BJ (cell line): ENCODE measurements at regions not wholly inside any gene's neighbourhood (a gene's known extent, or its start where the extent isn't known, plus 50 kb on each side); places are given as distances from the start of the nearest gene placed in this dataset.

Experiments
- CTCF ChIA-PET: fragments of 350-600 bp; formaldehyde crosslinking; extraction: SDS; loops from one replicate; lab custom pipeline; 2021; ENCODE audit warnings: antibody characterized with exemption, inconsistent platforms; lab: Yijun Ruan, JAX
- POLR2A ChIA-PET: fragments of 300-600 bp; sonication (Branson Sonifier 250); formaldehyde crosslinking; extraction: SDS; loops from one replicate; lab custom pipeline; 2021; ENCODE audit warnings: antibody characterized with exemption; lab: Charles Lee
- DNase-seq: peaks from one replicate; pipeline ENCODE4 v3.0.0-alpha.2; 2011; ENCODE audit warnings: low read depth
- H3K27me3 ChIP-seq: 2 replicates; pipeline ENCODE4 v1.6.0; 2011; ENCODE audit warnings: low read length; ENCODE audit not compliant: control insufficient read depth, insufficient read depth
- H3K36me3 ChIP-seq: 2 replicates; pipeline ENCODE4 v1.5.1; 2011; ENCODE audit warnings: low read length; ENCODE audit not compliant: control insufficient read depth, insufficient read depth
- H3K4me3 ChIP-seq: 2 replicates; pipeline ENCODE4 v1.5.1; 2011; ENCODE audit warnings: low read depth, mild to moderate bottlenecking, control low read depth, low read length
- TF ChIP-seq, protein P1 (sequence below): IDR thresholded peaks from 2 replicates; pipeline ENCODE4 v1.5.1; 2011; ENCODE audit warnings: low read depth, mild to moderate bottlenecking, control low read depth, inconsistent platforms, low read length, moderate library complexity; ENCODE audit not compliant: insufficient read depth

DNA sequence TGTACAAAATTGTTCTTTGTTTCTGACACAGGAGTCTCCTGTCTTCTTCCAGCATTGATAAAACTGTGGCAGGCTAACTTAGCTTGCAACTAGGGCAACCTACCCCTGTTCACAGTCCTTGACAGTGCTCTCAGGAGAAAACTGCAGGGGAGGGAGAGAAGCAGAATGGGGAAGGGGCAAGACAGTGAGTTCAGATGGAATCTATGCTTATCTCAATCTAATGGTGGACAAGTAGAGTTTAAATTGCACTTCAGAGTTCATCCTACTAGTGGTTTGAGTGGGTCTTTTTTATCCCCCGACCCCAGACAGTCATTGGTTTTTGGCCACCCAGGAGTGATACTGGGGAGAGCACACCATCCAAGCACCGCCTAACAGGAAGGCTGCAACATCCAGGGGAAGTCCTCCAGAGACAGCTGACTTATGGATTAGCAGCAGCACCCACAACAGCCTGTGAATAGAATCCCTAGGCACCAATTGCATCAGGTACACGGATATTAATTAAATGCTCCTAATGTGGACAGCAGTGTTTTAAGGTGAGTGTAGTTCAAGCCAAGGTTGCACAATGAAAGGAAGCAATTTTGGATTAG, 236.6 kb downstream of the NHLRC3 start:
- ChIA-PET CTCF (interaction anchor here (1.0 to 2.3 kb wide), 5 partner anchors 12 to 341 kb away, joined by 3 to 16 read pairs (median 4); partner anchors contain the start of gene LHFPL6), POLR2A (no interaction called here)
- H3K27me3 ChIP-seq: no peaks in the 10 kb centered on the region; the same call in 1 of the 2 replicates
- no peaks in the 10 kb centered on the region for H3K36me3 ChIP-seq
- no peak for DNase-seq
- no peak overlapping the region for H3K4me3 ChIP-seq
- TF ChIP-seq, protein P1, sequence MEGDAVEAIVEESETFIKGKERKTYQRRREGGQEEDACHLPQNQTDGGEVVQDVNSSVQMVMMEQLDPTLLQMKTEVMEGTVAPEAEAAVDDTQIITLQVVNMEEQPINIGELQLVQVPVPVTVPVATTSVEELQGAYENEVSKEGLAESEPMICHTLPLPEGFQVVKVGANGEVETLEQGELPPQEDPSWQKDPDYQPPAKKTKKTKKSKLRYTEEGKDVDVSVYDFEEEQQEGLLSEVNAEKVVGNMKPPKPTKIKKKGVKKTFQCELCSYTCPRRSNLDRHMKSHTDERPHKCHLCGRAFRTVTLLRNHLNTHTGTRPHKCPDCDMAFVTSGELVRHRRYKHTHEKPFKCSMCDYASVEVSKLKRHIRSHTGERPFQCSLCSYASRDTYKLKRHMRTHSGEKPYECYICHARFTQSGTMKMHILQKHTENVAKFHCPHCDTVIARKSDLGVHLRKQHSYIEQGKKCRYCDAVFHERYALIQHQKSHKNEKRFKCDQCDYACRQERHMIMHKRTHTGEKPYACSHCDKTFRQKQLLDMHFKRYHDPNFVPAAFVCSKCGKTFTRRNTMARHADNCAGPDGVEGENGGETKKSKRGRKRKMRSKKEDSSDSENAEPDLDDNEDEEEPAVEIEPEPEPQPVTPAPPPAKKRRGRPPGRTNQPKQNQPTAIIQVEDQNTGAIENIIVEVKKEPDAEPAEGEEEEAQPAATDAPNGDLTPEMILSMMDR: no peak

GRCh38 chr13:39279077-39279476, 240.8 kb downstream of the NHLRC3 start:
- ChIA-PET POLR2A (no interaction called here), CTCF (no interaction called here)
- TF ChIP-seq, protein P1: no peak
- no peak for DNase-seq
- no peak overlapping the region for H3K4me3 ChIP-seq
- no peaks in the 10 kb centered on the region for H3K36me3 ChIP-seq
- peaks cover 2% of the 10 kb centered on the region; the same call in 1 of the 2 replicates for H3K27me3 ChIP-seq

DNA sequence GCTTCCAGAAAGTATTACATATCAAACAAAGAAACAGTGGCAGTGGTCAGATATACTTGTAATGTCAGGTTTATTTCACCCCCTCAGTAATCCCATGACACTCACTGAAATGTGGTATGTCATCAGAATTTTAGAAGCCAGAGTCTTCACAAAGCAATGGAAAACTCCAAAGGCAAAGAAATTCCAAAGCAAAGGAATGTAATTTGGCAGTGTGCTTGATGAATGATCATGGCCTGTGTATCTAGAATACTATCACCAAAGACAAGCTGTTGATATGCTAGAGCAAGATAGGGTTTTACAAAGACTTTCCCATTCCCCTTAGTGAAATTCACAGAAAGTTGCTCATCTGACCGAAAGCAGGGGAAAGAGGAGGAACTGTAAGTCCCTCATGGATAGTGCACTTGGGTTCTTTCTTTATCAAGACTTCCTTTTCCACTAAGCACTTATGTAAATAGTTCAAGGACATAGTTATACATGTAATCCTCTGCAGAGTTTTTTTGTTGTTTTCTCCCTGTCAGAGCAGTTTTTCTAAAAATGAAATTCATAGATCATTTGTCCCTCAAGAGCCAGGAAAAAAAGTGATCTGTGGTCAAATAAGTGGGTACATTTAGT, 243.4 kb downstream of the NHLRC3 start:
- TF ChIP-seq, protein P1: no peak
- CTCF ChIA-PET: no interaction called here
- Histone ChIP-seq H3K36me3 (no peaks in the 10 kb centered on the region), H3K4me3 (no peak overlapping the region), H3K27me3 (peaks cover 2% of the 10 kb centered on the region; the same call in 1 of the 2 replicates)
- no peak for DNase-seq
- POLR2A ChIA-PET: no interaction called here

- TF ChIP-seq, protein P1: no peak
- no peak overlapping the region for H3K4me3 ChIP-seq
- DNase-seq: no peak
- H3K36me3 ChIP-seq: no peaks in the 10 kb centered on the region
- ChIA-PET POLR2A (no interaction called here), CTCF (no interaction called here)
- peaks cover 2% of the 10 kb centered on the region; the same call in 1 of the 2 replicates for H3K27me3 ChIP-seq
Measured at GRCh38 chr13:39282400-39282972, 244.2 kb downstream of the NHLRC3 start.

- TF ChIP-seq, protein P1: no peak
- Histone ChIP-seq H3K36me3 (no peaks in the 10 kb centered on the region), H3K4me3 (no peak overlapping the region), H3K27me3 (peaks cover 2% of the 10 kb centered on the region; the same call in 1 of the 2 replicates)
- CTCF ChIA-PET: interaction anchor here (0.7 kb wide), 1 partner anchor 170 kb away, joined by 3 read pairs; no protein-coding TSS in a partner anchor
- POLR2A ChIA-PET: no interaction called here
- DNase-seq: no peak
Measured at GRCh38 chr13:39283072-39283471, 244.8 kb downstream of the NHLRC3 start.
